ENCODE measurements at regions not wholly inside any gene's neighbourhood (a gene's known extent, or its start where the extent isn't known, plus 50 kb on each side); places are given as distances from the start of the nearest gene placed in this dataset.

DNA sequence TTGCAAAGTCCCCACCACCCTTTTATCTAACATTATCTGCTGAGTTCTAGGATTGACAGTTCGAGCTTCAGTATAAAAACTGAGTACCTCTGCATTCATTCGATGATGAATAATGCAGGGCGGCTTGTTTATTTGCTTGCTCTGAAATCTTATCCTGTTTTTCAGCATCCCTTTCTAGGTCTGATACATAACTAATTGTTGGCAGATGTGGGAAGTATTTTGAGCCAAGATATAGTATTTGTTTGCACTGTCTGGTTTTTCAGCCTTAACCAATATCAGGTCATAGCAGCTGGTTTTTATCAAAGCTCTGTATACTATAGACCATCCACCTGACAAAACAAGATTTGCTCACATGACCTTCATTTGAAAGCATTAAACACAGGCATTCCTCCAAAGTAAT is 161.4 kb downstream of the TFEC start:
- no peak overlapping the region for H3K4me3 ChIP-seq (replicated peaks; ENCODE audit: insufficient read depth, low read length)
- DNase-seq (ENCODE audit: low read depth in 1 of 2, low spot score in 1 of 2) = no peak
- no peaks in the 10 kb centered on the region for H3K27me3 ChIP-seq (ENCODE audit: insufficient read depth, poor library complexity, severe bottlenecking)
- TF ChIP-seq SPI1 (IDR thresholded peaks at IDR 0.05; ENCODE audit: borderline replicate concordance, low read depth) (no peak), GABPA (IDR thresholded peaks at IDR 0.05; ENCODE audit: low read depth) (no peak), POLR2AphosphoS5 (IDR thresholded peaks at IDR 0.05; ENCODE audit: low read depth) (no peak)
- TF ChIP-seq, protein P1, sequence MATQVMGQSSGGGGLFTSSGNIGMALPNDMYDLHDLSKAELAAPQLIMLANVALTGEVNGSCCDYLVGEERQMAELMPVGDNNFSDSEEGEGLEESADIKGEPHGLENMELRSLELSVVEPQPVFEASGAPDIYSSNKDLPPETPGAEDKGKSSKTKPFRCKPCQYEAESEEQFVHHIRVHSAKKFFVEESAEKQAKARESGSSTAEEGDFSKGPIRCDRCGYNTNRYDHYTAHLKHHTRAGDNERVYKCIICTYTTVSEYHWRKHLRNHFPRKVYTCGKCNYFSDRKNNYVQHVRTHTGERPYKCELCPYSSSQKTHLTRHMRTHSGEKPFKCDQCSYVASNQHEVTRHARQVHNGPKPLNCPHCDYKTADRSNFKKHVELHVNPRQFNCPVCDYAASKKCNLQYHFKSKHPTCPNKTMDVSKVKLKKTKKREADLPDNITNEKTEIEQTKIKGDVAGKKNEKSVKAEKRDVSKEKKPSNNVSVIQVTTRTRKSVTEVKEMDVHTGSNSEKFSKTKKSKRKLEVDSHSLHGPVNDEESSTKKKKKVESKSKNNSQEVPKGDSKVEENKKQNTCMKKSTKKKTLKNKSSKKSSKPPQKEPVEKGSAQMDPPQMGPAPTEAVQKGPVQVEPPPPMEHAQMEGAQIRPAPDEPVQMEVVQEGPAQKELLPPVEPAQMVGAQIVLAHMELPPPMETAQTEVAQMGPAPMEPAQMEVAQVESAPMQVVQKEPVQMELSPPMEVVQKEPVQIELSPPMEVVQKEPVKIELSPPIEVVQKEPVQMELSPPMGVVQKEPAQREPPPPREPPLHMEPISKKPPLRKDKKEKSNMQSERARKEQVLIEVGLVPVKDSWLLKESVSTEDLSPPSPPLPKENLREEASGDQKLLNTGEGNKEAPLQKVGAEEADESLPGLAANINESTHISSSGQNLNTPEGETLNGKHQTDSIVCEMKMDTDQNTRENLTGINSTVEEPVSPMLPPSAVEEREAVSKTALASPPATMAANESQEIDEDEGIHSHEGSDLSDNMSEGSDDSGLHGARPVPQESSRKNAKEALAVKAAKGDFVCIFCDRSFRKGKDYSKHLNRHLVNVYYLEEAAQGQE (IDR thresholded peaks at IDR 0.05; ENCODE audit: insufficient replicate concordance, low read depth) = no peak
- TF ChIP-seq, protein P2, sequence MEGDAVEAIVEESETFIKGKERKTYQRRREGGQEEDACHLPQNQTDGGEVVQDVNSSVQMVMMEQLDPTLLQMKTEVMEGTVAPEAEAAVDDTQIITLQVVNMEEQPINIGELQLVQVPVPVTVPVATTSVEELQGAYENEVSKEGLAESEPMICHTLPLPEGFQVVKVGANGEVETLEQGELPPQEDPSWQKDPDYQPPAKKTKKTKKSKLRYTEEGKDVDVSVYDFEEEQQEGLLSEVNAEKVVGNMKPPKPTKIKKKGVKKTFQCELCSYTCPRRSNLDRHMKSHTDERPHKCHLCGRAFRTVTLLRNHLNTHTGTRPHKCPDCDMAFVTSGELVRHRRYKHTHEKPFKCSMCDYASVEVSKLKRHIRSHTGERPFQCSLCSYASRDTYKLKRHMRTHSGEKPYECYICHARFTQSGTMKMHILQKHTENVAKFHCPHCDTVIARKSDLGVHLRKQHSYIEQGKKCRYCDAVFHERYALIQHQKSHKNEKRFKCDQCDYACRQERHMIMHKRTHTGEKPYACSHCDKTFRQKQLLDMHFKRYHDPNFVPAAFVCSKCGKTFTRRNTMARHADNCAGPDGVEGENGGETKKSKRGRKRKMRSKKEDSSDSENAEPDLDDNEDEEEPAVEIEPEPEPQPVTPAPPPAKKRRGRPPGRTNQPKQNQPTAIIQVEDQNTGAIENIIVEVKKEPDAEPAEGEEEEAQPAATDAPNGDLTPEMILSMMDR (IDR thresholded peaks at IDR 0.05; ENCODE audit: insufficient read depth, low read length) = no peak
- H3K27ac ChIP-seq (replicated peaks) = no peak overlapping the region

DNA sequence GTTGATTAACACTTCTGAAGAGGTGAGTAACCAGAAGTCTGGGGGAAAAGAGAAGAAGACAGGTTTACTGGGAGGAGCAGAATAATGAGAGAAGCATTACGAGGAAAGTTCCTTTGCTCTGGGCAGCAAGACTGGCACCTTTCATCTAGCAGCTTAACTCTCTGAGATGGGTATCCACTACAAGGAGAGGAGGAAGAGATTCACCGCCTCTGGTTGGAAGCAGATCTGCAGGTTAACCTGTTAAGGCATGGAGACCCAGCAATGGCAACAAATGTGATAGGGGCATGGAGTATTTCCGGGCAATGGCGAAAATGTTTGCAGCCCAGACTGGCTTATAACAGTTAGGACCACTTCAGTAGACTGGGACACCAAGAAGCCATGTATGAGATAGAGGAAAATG is 162.2 kb downstream of the TFEC start:
- Histone ChIP-seq H3K27ac (replicated peaks) (no peak overlapping the region), H3K27me3 (ENCODE audit: insufficient read depth, poor library complexity, severe bottlenecking) (no peaks in the 10 kb centered on the region), H3K4me3 (replicated peaks; ENCODE audit: insufficient read depth, low read length) (no peak overlapping the region)
- DNase-seq (ENCODE audit: low read depth in 1 of 2, low spot score in 1 of 2) = no peak
- TF ChIP-seq, protein P2 (IDR thresholded peaks at IDR 0.05; ENCODE audit: insufficient read depth, low read length) = no peak
- no peak for TF ChIP-seq GABPA (IDR thresholded peaks at IDR 0.05; ENCODE audit: low read depth)
- no peak for TF ChIP-seq POLR2AphosphoS5 (IDR thresholded peaks at IDR 0.05; ENCODE audit: low read depth)
- TF ChIP-seq, protein P1 (IDR thresholded peaks at IDR 0.05; ENCODE audit: insufficient replicate concordance, low read depth) = no peak
- TF ChIP-seq SPI1 (IDR thresholded peaks at IDR 0.05; ENCODE audit: borderline replicate concordance, low read depth) = no peak

DNA sequence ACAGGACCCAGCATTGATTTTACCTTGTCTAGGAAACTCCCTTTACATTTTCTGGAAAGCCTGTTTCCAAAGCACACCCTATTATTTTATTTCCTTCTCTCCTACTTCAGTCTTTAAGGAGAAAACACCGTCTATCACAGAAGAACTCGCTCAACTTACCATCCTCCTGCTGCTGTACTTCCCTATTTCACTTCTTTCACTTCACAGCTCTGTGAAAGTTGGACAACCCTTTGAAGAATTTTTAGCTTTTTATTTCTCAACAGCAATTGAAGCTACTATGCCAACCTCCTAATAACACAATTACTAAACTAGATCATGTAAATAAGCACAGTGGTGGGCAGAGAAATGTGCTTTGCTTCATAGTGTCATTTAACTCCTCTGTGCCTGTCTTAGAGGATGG is 166.5 kb downstream of the TFEC start:
- Histone ChIP-seq H3K27ac (replicated peaks) (no peak overlapping the region), H3K4me3 (replicated peaks; ENCODE audit: insufficient read depth, low read length) (no peak overlapping the region), H3K27me3 (ENCODE audit: insufficient read depth, poor library complexity, severe bottlenecking) (peaks cover 3% of the 10 kb centered on the region)
- TF ChIP-seq SPI1 (IDR thresholded peaks at IDR 0.05; ENCODE audit: borderline replicate concordance, low read depth) (no peak), GABPA (IDR thresholded peaks at IDR 0.05; ENCODE audit: low read depth) (no peak), POLR2AphosphoS5 (IDR thresholded peaks at IDR 0.05; ENCODE audit: low read depth) (no peak)
- TF ChIP-seq, protein P2 (IDR thresholded peaks at IDR 0.05; ENCODE audit: insufficient read depth, low read length) = no peak
- TF ChIP-seq, protein P1 (IDR thresholded peaks at IDR 0.05; ENCODE audit: insufficient replicate concordance, low read depth) = no peak
- DNase-seq (ENCODE audit: low read depth in 1 of 2, low spot score in 1 of 2) = no peak

Data from HL-60 (cell line).